ENCODE measurements at regions not wholly inside any gene's neighbourhood (a gene's known extent, or its start where the extent isn't known, plus 50 kb on each side); places are given as distances from the start of the nearest gene placed in this dataset.

DNA sequence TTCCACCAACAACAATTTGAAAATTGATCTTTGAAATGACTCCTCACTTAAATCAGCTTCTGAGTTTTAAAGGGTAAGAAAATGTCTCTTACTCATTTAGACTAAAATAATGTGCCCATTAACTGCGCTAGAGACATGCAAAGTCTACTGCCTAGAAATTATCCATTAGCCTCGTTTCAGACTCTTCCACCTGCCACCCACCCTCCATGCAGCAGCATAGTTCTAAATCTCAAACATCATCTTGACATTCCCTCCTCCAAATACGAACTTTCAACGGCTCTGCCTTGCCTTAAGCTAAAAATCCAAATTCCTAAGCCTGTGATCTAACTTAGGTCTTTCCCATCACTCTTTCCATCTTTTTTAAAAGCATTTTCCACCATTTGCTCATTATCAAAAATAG lies 66.6 kb upstream of the ST8SIA2 start (continued):
- TF ChIP-seq, protein P1, sequence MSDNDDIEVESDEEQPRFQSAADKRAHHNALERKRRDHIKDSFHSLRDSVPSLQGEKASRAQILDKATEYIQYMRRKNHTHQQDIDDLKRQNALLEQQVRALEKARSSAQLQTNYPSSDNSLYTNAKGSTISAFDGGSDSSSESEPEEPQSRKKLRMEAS (IDR thresholded peaks at IDR 0.05; ENCODE audit: low read depth, low read length): no peak
- TF ChIP-seq, protein P2, sequence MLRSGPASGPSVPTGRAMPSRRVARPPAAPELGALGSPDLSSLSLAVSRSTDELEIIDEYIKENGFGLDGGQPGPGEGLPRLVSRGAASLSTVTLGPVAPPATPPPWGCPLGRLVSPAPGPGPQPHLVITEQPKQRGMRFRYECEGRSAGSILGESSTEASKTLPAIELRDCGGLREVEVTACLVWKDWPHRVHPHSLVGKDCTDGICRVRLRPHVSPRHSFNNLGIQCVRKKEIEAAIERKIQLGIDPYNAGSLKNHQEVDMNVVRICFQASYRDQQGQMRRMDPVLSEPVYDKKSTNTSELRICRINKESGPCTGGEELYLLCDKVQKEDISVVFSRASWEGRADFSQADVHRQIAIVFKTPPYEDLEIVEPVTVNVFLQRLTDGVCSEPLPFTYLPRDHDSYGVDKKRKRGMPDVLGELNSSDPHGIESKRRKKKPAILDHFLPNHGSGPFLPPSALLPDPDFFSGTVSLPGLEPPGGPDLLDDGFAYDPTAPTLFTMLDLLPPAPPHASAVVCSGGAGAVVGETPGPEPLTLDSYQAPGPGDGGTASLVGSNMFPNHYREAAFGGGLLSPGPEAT (IDR thresholded peaks at IDR 0.05; ENCODE audit: low read depth): no peak
- TF ChIP-seq FOXM1 (IDR thresholded peaks at IDR 0.05; ENCODE audit: low read depth, low read length): no peak
- TF ChIP-seq CHD4 (IDR thresholded peaks at IDR 0.05): no peak
- no peak for TF ChIP-seq KAT2A (conservative IDR thresholded peaks at IDR 0.05; ENCODE audit: control insufficient read depth, low read depth, low read length)

DNA sequence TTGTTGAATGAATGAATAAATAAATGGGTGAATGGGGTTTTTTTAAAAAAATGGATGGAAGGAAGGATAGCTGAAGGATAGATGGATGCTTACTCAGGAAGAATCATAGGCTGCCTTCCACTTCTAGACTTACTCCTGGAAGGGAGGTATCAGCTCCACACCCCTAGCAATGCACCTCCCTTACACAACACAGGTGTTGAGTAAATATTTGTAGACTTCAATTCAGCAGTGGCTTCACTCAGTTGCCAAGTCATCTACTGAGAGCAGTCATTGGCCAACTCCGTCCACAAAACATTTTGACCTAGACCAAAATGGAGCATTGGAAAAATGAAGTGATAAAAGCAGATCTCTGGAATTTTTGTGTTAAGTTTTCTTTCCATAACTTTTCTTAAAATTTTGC lies 65.5 kb upstream of the ST8SIA2 start:
- intact Hi-C loops (cut with micrococcal nuclease; ENCODE audit: unreplicated experiment) (no loop called here), in situ Hi-C loops (cut with MboI) (no loop called here)
- H3K4me1 ChIP-seq (ENCODE audit: control insufficient read depth, insufficient read depth, low read length): no peaks in the 10 kb centered on the region
- H2AFZ ChIP-seq (ENCODE audit: control insufficient read depth, low read depth, low read length): no peak overlapping the region
- ChIA-PET CTCF (interaction anchor here (0.6 kb wide), 1 partner anchor 414 kb away, joined by 3 read pairs; no protein-coding TSS in a partner anchor), POLR2A (no interaction called here), RAD21 (ENCODE audit: unreplicated experiment) (no interaction called here), SMC1A (ENCODE audit: uncharacterized antibody, unreplicated experiment) (no interaction called here)
- FAIRE-seq (no peak), ATAC-seq (no peak), DNase-seq (ENCODE audit: low read depth, low spot score) (no peak)
- H3K27ac ChIP-seq (ENCODE audit: control insufficient read depth, insufficient read depth): no peak overlapping the region
- H3K9ac ChIP-seq (ENCODE audit: control insufficient read depth, insufficient read depth, low read length): no peak overlapping the region
- WGBS (ENCODE audit: insufficient coverage, insufficient replicate concordance, low lambda C conversion rate, missing lambda C conversion rate): 39% methylated on average over 1 of the region's 1 CpG
- no peaks in the 10 kb centered on the region for H3K9me3 ChIP-seq (replicated peaks; ENCODE audit: control insufficient read depth, insufficient read depth, low read length)
- H3K4me3 ChIP-seq: no peak overlapping the region
- no peaks in the 10 kb centered on the region for H4K20me1 ChIP-seq (ENCODE audit: control insufficient read depth, insufficient read depth)
- H3K79me2 ChIP-seq (ENCODE audit: control insufficient read depth, insufficient read depth, low read length): no peaks in the 10 kb centered on the region
- no peak overlapping the region for H3K4me2 ChIP-seq (ENCODE audit: control insufficient read depth, insufficient read depth)
- no TSS peak for BruUV-seq (replicated peaks)
- H3K27me3 ChIP-seq (replicated peaks in 1 of 2; ENCODE audit: control insufficient read depth in 2 of 2, insufficient read depth in 2 of 2, low read length in 1 of 2): no peaks in the 10 kb centered on the region; a peak in 1 of 4 replicates
- no peaks in the 10 kb centered on the region for H3K36me3 ChIP-seq (ENCODE audit: control insufficient read depth in 2 of 2, insufficient read depth in 2 of 2, low read length in 1 of 2)
- TF ChIP-seq, protein P3, sequence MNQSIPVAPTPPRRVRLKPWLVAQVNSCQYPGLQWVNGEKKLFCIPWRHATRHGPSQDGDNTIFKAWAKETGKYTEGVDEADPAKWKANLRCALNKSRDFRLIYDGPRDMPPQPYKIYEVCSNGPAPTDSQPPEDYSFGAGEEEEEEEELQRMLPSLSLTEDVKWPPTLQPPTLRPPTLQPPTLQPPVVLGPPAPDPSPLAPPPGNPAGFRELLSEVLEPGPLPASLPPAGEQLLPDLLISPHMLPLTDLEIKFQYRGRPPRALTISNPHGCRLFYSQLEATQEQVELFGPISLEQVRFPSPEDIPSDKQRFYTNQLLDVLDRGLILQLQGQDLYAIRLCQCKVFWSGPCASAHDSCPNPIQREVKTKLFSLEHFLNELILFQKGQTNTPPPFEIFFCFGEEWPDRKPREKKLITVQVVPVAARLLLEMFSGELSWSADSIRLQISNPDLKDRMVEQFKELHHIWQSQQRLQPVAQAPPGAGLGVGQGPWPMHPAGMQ (IDR thresholded peaks at IDR 0.05; ENCODE audit: borderline replicate concordance): no peak
- TF ChIP-seq JUND (IDR thresholded peaks at IDR 0.05; ENCODE audit: low read depth, low read length): no peak
- no peak for TF ChIP-seq CHD2 (IDR thresholded peaks at IDR 0.05; ENCODE audit: borderline replicate concordance, low read depth, low read length)
- TF ChIP-seq, protein P4, sequence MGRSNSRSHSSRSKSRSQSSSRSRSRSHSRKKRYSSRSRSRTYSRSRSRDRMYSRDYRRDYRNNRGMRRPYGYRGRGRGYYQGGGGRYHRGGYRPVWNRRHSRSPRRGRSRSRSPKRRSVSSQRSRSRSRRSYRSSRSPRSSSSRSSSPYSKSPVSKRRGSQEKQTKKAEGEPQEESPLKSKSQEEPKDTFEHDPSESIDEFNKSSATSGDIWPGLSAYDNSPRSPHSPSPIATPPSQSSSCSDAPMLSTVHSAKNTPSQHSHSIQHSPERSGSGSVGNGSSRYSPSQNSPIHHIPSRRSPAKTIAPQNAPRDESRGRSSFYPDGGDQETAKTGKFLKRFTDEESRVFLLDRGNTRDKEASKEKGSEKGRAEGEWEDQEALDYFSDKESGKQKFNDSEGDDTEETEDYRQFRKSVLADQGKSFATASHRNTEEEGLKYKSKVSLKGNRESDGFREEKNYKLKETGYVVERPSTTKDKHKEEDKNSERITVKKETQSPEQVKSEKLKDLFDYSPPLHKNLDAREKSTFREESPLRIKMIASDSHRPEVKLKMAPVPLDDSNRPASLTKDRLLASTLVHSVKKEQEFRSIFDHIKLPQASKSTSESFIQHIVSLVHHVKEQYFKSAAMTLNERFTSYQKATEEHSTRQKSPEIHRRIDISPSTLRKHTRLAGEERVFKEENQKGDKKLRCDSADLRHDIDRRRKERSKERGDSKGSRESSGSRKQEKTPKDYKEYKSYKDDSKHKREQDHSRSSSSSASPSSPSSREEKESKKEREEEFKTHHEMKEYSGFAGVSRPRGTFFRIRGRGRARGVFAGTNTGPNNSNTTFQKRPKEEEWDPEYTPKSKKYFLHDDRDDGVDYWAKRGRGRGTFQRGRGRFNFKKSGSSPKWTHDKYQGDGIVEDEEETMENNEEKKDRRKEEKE (IDR thresholded peaks at IDR 0.05): no peak
- no peak for TF ChIP-seq CREB1 (IDR thresholded peaks at IDR 0.05; ENCODE audit: low read depth)
- no peak for TF ChIP-seq TCF3 (IDR thresholded peaks at IDR 0.05; ENCODE audit: borderline replicate concordance, insufficient read depth, low read depth, low read length)
- TF ChIP-seq NR2C1 (IDR thresholded peaks at IDR 0.05): no peak
- no peak for TF ChIP-seq ZNF207 (IDR thresholded peaks at IDR 0.05; ENCODE audit: borderline replicate concordance)
- TF ChIP-seq IRF4 (IDR thresholded peaks at IDR 0.05; ENCODE audit: low read depth, low read length): no peak
- no peak for TF ChIP-seq NFIC (IDR thresholded peaks at IDR 0.05; ENCODE audit: low read depth, low read length)
- TF ChIP-seq SPI1 (IDR thresholded peaks at IDR 0.05; ENCODE audit: borderline replicate concordance, insufficient read depth, low read depth, low read length): no peak
- no peak for TF ChIP-seq MYC (IDR thresholded peaks at IDR 0.05; ENCODE audit: insufficient read depth, insufficient read length, insufficient replicate concordance, low read length, severe bottlenecking)
